ENCODE measurements at regions not wholly inside any gene's neighbourhood (a gene's known extent, or its start where the extent isn't known, plus 50 kb on each side); places are given as distances from the start of the nearest gene placed in this dataset.

- no peak for DNase-seq (ENCODE audit: low read depth)
Observed at GRCh38 chr5:155299386-155300005, 285.9 kb downstream of the KIF4B start.

GRCh38 chr5:155303120-155303519, 289.6 kb downstream of the KIF4B start:
- DNase-seq (ENCODE audit: low read depth), result no peak

GRCh38 chr5:155307229-155307628, 293.7 kb downstream of the KIF4B start:
- no peak for DNase-seq (ENCODE audit: low read depth)

GRCh38 chr5:155308289-155308688, 294.7 kb downstream of the KIF4B start:
- DNase-seq (ENCODE audit: low read depth), result no peak

- no peak for DNase-seq (ENCODE audit: low read depth)
Observed at GRCh38 chr5:155309021-155309746, 295.6 kb downstream of the KIF4B start.

- no peak for DNase-seq (ENCODE audit: low read depth)
Observed at GRCh38 chr5:155311721-155312120, 298.2 kb downstream of the KIF4B start.

GRCh38 chr5:155313518-155313917, 300.0 kb downstream of the KIF4B start:
- DNase-seq (ENCODE audit: low read depth), result no peak

GRCh38 chr5:155316070-155316714, 302.6 kb downstream of the KIF4B start:
- no peak for DNase-seq (ENCODE audit: low read depth)

- DNase-seq (ENCODE audit: low read depth), result no peak
Observed at GRCh38 chr5:155332618-155333017, 319.1 kb downstream of the KIF4B start.

- no peak for DNase-seq (ENCODE audit: low read depth)
Observed at GRCh38 chr5:155342956-155343355, 329.4 kb downstream of the KIF4B start.

- no peak for DNase-seq (ENCODE audit: low read depth)
Observed at GRCh38 chr5:155343468-155343867, 329.9 kb downstream of the KIF4B start.

- no peak for DNase-seq (ENCODE audit: low read depth)
Observed at GRCh38 chr5:155353231-155353630, 339.7 kb downstream of the KIF4B start.

- DNase-seq (ENCODE audit: low read depth), result no peak
Observed at GRCh38 chr5:155366096-155366495, 352.5 kb downstream of the KIF4B start.

GRCh38 chr5:155367841-155368240, 354.3 kb downstream of the KIF4B start:
- no peak for DNase-seq (ENCODE audit: low read depth)

- DNase-seq (ENCODE audit: low read depth), result no peak
Observed at GRCh38 chr5:155368490-155368889, 354.9 kb downstream of the KIF4B start.

- no peak for DNase-seq (ENCODE audit: low read depth)
Observed at GRCh38 chr5:155380480-155380879, 366.9 kb downstream of the KIF4B start.

- DNase-seq (ENCODE audit: low read depth), result no peak
Observed at GRCh38 chr5:155381654-155382053, 368.1 kb downstream of the KIF4B start.

- DNase-seq (ENCODE audit: low read depth), result no peak
Observed at GRCh38 chr5:155389498-155389897, 375.9 kb downstream of the KIF4B start.

- DNase-seq (ENCODE audit: low read depth), result no peak
Observed at GRCh38 chr5:155394727-155395126, 381.2 kb downstream of the KIF4B start.

- no peak for DNase-seq (ENCODE audit: low read depth)
Observed at GRCh38 chr5:155402927-155403640, 389.5 kb downstream of the KIF4B start.

- no peak for DNase-seq (ENCODE audit: low read depth)
Observed at GRCh38 chr5:155406815-155407214, 393.3 kb downstream of the KIF4B start.

GRCh38 chr5:155408465-155408864, 394.9 kb downstream of the KIF4B start:
- no peak for DNase-seq (ENCODE audit: low read depth)

- DNase-seq (ENCODE audit: low read depth), result no peak
Observed at GRCh38 chr5:155416765-155417164, 403.2 kb downstream of the KIF4B start.
